ENCODE measurements at regions not wholly inside any gene's neighbourhood (a gene's known extent, or its start where the extent isn't known, plus 50 kb on each side); places are given as distances from the start of the nearest gene placed in this dataset.
"Not testable (repeated sequence)": the region's sequence is repeated elsewhere in the genome, so short reads cannot be mapped to it uniquely, and the experiment has no call there.

DNA sequence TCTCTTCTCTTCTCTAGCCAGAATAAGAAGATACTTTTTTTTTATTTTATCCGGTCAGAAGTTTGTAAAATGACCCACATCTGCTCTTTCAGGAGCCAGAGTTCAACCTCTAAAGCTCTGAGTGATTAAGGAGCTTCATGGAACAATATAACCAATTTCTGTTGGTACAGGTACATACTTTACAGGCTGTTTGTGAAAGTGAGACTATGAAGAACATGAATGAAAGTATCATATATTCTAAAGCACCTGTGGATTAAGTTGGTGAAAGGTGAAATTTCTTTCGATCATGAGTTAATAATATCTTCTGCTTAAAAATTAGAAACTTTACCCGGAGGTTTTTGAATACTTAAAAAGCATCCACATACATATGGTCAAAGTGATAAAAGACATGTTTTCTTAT, 65.2 kb downstream of the DMRT2 start:
- DNase-seq (ENCODE audit: low read depth in 2 of 2): no peak

DNA sequence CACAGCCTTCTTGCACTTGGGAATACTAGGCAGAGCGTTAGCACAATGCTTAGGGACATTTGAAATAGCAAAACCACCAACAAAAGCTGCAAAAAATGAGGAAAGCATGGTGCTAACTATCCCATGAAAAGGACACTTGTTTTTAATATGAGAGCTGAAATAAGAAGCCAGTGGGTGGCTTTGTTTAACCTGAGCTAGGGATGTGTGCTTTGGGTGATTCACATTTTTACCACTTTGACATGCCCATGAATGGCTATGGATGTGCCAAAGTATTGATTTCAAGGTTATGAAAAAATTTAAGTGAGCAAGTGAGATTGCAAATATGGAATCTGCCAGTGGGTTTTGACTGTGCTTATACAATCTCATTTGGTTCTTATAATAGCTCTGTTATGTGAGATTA, 67.3 kb downstream of the DMRT2 start:
- no peak for DNase-seq (ENCODE audit: low read depth in 2 of 2)

DNA sequence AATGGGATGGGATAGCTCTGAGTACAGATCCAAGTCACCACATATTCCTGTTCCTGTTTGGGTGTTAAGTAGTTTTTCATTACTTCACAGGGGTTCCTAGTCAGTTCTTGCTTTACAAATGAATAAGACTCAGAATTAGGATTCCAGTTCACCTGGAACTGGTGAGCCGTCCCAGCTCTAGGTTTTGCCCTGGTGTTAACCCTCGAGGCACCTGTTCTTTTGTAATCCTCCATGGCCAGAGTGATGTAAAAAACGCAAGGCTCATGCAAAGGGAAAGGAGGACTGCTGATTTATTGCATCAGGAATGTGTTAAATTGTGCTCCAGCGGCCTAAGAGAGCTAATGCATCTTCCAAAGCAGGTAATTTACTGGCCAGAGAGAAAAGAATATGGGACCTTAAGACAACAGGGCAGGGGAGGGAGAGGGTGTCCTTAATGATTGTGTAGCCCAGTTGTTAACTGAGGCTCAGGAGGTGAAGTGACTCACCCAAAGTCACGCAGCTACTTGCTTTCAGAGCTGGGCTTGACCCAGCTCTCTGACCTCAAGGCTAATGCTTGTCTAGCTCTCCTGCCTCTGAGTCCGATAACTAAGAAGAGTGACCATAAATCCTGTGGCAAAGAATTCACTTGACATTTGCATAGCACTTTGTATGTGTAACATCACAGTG, 70.5 kb downstream of the DMRT2 start:
- DNase-seq (ENCODE audit: low read depth in 2 of 2): no peak

DNA sequence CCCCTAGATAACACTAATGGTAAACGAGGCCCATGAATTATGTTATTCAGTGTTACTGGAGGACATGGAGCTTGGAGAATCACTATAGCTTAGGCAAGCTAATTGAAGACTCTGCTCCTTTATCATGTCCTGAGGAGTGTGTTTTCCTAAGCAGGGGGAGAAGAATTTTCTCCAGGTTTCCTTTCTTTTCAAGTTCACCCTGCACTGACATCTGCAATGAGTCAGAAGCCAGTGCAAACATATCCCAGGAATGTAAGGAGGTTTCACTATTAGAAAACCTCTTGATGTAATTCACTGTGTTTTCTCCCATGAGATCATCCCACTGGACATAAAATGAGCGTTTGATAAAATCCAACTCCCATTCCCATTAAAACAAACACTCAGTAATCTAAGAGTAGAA, 75.6 kb downstream of the DMRT2 start:
- DNase-seq (ENCODE audit: low read depth in 2 of 2): no peak

DNA sequence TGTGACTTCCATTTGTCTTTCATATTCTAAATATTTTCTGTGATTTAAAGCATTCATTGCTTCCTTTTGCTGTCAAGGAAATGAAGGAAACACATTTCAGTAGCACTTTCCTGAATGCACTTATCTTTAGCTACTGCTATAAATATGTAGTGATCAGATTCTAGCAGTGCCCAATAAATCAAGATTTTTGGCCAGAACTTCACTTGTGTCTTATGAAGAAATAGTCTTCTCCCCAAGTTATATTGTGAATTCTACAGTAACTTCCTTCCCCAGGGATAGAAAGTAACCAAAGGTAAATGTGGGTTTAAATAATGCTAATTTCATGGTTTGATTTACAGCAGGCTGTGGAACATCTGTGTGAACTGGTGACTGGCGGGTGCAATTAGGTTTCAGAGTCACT, 77.9 kb downstream of the DMRT2 start:
- no peak for DNase-seq (ENCODE audit: low read depth in 2 of 2)

DNA sequence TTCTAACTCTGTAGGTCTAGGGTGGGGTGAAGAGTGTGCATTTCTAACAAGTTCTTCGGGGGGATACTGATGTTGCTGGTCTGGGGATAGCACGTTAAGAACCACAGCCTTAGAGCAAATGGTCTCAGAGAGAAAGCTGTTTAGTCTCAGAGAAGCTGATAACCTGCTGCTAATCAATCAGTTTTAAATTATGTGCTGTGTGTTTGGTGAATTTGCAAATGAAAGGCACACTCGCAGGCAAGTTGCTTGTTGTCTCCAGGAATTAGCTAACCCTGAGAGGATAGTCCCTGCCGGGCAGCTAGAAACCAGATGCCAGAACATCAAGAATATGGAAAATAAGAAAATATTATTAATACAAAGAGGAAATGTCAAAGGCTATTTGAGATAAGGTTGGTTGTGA, 79.2 kb downstream of the DMRT2 start:
- no peak for DNase-seq (ENCODE audit: low read depth in 2 of 2)

DNA sequence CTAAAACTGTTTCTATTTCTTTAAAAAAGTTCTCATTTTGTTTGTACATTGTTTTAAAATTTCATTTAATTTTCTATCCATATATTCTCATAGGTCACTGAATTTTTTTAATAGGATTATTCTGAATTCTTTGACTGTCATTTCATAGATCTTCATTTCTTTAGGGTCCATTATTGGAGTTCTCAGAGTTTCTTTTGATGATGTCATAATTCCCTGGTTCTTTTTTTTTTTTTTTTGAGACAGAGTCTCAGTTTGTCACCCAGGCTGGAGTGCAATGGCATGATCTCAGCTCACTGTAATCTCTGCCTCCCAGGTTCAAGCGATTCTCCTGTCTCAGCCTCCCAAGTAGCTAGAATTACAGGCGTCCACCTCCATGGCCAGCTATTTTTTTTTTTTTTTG, 89.9 kb downstream of the DMRT2 start:
- DNase-seq (ENCODE audit: low read depth in 2 of 2): no peak

DNA sequence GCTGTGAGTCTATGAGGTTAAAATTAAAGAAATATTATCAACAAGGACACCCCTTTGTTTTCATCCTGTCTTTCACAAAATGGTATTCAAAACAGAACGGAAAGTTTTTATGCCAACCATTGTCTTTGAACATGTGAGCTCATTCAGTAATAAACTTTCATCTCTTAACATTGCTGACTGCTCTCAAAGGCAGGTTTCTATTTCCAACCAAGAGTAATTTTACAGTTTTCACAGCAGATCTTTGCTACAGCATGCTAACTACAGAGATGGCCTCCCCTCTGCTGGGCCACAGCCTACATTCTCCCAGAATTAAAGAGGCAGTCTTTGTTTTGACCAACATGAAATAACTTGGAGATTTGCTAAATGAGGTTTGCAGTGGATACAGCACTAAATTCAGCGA, 101.5 kb downstream of the DMRT2 start:
- no peak for DNase-seq (ENCODE audit: low read depth in 2 of 2)

DNA sequence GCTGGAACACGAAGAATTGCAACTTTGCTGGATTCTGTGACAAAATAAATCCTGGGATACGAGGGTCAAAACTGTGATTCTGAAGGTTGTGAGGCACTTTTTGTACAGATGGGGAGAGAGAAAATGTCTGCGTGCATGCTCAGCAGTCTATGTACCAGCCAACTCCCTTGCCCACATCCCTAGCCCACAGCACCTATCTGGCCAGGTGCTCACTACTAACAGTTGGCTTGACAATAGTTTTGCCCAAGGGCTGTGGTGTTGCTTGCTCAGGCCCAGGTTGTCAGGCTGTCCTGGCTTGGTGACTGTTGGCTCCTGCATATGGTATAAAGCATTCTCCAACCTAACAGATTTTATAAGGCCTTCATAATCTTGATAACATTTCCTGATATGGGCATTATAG, 102.0 kb downstream of the DMRT2 start:
- DNase-seq (ENCODE audit: low read depth in 2 of 2): no peak

DNA sequence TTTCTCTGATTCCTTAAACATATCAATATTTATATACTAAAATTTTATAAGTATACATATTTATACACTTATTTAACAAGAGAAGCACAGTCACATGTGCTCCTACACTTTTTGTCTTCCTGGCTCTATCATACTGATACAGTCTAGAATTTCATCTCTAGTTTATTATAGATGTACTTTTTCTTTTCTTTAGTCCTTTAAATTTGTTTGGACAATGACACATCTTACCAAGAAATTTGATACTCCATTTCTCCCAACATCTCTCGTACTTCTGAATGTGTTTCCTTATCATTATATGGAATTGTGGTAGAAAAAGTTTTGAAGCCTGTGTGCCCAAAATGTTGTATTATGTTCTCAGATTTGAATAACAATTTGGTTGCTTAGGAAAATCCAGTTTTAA, 104.6 kb downstream of the DMRT2 start:
- DNase-seq (ENCODE audit: low read depth in 2 of 2): no peak

DNA sequence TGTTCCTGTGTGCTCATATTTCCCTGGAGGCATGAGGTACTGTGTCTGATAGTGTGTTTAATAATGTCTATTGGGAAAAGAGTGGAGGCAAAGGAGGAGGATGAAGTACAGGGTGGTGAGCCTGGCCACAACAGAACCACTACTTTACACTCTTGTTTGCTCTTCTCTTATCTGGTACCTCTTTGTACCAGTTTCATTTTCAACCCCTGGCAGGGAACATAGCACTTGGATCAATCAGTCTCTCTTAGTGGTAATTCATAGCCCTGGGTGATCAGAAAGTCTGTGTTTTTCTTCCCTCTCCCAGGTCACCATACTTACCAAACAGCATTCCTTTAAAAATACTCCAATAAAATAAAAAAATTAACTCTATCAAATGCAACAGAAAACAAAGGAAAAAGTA, 105.4 kb downstream of the DMRT2 start:
- no peak for DNase-seq (ENCODE audit: low read depth in 2 of 2)

DNA sequence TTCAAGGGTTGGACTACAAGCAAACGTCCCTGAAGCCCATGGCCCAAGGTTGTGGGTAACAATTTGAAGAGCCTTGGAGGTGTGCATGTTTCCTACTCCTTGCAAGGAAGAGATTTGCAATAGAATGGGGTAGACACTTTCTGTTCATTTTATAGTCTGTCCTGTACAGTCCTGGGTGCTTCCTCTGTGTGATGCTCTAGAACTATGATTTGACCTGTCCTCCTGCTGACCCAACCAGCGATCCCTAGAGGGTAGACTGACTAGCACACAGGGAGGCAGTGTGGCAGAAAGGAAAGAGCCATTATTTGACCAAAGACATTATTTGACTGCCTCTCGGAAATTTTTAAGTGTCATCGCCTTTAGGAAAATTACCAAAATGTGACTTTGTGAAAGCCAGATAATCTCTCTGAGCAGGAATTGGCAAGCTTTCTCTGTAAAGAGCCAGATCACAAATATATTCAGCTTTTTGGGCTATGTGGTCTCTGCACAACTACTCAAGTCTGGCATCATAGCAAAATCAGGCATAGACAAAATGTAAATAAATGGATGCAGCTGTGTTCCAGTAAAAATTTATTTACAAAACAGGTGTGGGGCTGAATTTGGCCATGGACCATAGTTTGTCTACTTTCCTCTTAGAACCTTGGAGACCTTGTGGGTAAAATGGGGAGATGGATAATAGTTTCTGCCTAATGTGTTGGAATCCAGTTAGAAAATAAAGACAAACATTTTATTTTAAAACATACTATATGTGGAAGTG, 106.8 kb downstream of the DMRT2 start:
- no peak for DNase-seq (ENCODE audit: low read depth in 2 of 2)

DNA sequence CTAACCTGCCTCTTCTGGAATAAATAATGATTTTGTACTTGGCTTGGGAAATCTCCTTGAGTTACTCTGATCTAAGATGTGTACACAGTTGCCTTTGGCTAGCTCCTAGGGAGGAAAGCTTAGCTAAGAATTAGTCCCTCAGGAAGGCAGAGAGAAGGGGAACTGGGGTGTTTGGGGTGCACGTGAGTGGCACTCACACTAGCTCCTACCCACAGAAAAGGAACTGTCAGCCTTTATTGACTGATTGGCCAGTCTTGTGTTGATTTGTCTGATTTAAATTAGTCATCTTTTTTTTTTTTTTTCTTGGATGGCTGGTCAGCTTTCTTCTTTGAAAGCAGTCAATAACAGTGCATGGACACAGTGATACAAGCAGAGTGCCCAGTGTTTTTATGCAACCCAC, 107.7 kb downstream of the DMRT2 start:
- no peak for DNase-seq (ENCODE audit: low read depth in 2 of 2)

DNA sequence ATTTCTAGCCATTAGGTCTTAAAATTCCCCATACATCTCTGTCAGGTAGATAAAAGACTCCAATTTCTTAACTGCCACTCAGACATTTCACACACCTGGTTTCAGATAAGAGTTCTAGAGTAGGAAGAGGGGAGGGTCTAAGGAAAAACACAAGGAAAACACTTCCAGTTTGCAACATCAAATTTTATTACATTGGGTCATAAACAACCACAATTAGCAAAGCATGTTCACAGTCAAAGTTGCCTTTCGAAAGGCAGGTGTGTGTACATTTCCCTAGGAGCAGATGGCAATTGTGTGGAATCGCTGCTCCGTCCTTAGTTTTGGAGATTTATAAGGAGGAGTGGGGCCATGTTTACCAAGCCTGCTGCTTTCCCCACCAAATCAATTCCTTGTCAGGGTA, 120.8 kb downstream of the DMRT2 start:
- DNase-seq (ENCODE audit: low read depth in 2 of 2): no peak

DNA sequence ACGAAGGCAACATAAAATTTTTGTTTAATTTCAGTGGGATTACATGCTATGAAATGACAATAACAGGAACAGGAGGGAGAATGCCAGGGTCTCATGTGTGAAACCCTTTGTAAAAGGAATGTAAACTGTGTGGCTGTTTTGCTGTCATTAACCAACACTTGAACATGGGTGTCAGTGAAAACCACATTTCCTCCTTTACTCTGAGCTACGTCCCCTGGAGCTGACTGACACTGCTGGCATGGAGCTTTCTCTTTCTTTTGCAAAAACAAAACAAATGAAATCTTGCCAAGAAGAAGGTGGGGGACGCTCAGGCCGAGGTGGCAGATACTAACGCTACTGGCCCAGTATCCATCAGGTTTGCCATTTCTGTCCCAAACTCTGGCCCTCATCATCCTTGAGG, 121.4 kb downstream of the DMRT2 start:
- no peak for DNase-seq (ENCODE audit: low read depth in 2 of 2)

DNA sequence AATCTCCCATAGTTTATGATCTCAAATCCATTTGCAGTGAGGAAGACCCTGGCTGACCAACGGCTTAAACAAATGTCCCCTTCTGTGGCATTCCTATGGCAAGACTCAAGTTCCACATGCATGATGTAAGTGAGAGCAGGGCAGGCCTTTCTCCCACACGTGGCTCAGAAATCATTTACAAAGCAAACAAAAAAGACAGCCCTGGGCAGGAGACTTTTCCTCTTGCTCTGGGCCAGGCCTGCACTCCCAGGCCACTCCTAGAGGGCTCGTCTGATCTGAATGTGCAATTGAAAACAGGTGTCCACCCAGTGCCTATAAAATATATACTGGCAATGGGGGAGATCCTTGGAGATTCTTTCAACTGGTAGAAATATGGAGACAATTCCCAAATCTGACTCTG, 123.1 kb downstream of the DMRT2 start:
- no peak for DNase-seq (ENCODE audit: low read depth in 2 of 2)

DNA sequence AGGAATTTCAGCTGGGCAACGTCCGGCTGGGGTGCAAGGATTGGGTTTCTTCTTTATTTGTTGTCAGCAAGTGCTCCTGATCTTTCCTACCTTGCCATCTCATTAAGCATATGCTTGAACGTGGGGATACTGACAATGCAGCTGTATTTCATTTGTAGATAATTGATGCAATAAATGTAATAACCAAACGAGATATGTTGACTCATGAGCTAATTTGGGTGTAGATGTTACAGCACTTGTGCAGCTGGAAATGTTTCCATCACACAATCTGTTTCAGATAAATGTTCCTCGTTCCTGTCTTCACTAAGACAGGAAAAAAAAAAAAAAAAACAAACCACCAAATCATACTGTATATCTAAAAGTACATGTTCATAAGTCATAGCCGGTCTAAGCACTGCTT, 123.8 kb downstream of the DMRT2 start:
- DNase-seq (ENCODE audit: low read depth in 2 of 2): no peak

DNA sequence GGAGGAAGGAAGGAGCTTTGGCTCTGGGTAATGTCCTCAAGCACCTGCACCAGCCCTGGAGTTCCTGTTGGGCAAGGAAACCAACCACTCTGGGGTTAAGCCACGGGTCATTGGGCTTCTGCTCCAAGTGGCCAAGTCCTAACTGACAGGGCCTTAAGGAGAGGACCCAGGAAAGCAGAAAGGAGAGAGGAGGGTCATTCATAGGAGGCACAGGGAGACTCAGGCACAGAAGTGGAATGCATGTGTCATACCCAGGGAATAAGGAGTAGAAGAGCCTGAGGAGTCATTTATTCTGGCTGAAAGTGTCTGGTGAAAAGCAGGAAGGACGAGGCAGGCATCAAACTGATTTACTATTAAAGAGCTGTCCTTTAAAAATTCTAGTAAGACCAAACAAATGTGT, 129.2 kb downstream of the DMRT2 start:
- DNase-seq (ENCODE audit: low read depth in 2 of 2): no peak

DNA sequence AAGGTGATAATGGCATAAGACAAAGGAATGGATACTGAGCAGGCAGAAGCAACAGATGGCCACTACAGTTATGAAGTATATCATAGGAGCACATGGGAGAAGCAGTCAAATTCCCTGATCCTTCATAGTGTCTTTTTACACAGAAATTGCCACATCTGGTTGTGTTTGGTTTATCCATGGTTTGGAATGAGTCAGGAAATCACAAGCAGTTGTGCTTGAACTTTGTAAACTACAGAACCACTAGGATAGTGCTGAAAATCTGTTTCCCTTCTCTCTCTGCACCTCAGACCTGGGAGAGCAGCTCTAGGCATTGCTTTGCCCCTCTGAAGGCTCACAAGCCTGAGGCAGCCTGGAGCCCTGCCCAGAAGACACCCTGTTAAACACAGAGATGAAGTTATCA, 134.0 kb downstream of the DMRT2 start:
- no peak for DNase-seq (ENCODE audit: low read depth in 2 of 2)

DNA sequence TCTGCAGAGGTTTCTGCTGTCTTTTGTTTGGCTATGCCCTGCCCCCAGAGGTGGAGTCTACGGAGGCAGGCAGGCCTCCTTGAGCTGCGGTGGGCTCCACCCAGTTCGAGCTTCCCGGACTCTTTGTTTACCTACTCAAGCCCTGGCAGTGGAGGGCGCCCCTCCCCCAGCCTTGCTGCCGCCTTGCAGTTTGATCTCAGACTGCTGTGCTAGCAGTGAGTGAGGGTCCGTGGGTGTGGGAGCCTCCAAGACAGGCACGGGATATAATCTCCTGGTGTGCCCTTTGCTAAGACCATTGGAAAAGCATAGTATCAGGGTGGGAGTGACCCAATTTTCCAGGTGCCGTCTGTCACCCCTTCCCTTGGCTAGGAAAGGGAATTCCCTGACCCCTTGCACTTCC, 137.0 kb downstream of the DMRT2 start:
- DNase-seq (ENCODE audit: low read depth in 2 of 2): not testable (repeated sequence)

DNA sequence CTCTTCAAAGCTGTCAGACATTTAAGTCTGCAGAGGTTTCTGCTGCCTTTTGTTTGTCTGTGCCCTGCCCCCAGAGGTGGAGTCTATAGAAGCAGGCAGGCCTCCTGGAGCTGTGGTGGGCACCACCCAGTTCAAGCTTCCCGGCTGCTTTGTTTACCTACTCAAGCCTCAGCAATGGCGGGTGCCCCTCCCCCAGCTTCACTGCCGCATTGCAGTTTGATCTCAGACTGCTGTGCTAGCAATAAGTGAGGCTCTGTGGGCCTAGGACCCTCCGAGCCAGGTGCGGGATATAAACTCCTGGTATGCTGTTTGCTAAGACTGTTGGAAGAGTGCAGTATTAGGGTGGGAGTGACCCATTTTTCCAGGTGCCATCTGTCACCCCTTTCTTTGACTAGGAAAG, 145.5 kb downstream of the DMRT2 start:
- DNase-seq (ENCODE audit: low read depth in 2 of 2): not testable (repeated sequence)

DNA sequence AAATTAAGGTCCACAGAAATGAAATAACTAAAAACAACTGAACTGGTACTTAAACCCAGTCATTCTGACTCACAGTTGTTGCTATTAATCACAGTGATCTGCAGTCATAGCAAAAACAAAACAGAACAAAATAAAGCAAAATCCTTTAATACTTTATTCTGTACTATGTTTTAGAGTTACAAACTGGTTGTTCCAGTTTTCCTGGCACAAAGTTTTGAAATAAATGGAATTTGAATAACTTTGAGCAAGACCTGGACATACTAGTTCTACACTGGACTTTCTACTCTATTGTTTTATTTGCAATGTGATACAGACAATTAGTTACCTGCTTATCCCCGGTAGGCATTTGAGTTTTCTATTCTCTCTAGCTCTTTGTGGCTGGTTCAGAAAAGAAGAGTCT, 147.9 kb downstream of the DMRT2 start:
- no peak for DNase-seq (ENCODE audit: low read depth in 2 of 2)

DNA sequence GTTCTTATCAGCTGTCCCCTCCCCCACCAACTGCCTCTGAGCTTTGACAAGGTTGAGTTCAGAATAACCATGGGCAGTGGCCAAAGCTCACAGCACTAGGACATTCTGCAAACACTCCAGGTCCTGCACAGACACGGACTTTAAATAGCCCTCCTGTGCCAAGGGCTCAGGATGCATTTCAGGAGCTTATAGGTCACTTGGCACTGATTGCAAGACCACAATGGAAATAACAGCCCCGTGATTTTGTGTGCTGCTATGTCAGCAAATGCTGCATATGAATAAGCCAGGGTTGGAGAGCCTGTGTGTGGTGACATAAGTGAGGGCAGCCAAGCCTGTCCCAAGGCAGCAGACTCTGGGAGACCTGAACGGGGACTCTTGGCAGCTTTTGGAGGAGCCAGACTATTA, 150.7 kb downstream of the DMRT2 start:
- DNase-seq (ENCODE audit: low read depth in 2 of 2): no peak

DNA sequence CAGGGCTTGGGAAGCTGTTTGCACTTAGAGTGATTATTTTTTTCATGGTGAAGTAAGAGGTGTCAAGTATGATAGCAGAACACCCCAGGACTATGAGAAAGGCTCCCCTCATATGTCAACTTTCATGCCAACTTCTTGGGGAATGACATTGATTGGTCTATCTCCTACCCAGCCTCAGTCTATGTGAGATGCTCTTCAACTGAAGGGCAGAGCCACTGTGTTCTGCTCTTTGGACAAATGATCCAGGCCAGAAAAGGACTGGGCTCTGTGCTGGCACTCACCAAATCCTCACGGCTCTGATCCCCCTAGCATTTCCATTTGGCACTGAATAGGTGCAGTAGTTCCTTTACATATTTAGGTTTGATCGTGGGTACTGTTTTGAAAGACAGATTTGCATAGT, 151.1 kb downstream of the DMRT2 start:
- no peak for DNase-seq (ENCODE audit: low read depth in 2 of 2)

All from stimulated activated CD4-positive, alpha-beta T cell treated with anti-CD3 and anti-CD28 coated beads, Interleukin-15, amount 100 ng/mL, for 48 hours (primary cell).